ENCODE measurements at regions not wholly inside any gene's neighbourhood (a gene's known extent, or its start where the extent isn't known, plus 50 kb on each side); places are given as distances from the start of the nearest gene placed in this dataset.

- no peak for TF ChIP-seq CTCF (IDR thresholded peaks at IDR 0.05; ENCODE audit: insufficient read depth, low read length, poor library complexity, severe bottlenecking)
- no peak overlapping the region for H3K4me3 ChIP-seq (ENCODE audit: low read depth, low read length)
- H3K36me3 ChIP-seq (ENCODE audit: control insufficient read depth, insufficient read depth, low read length) = no peaks in the 10 kb centered on the region
- DNase-seq (ENCODE audit: low read depth) = no peak
- H3K27me3 ChIP-seq (ENCODE audit: control insufficient read depth, insufficient read depth, low read length) = no peaks in the 10 kb centered on the region
These were observed 86.9 kb upstream of the ALDH1B1 start for GRCh38 chr9:38305582-38305981.

- TF ChIP-seq CTCF (IDR thresholded peaks at IDR 0.05; ENCODE audit: insufficient read depth, low read length, poor library complexity, severe bottlenecking) = no peak
- Histone ChIP-seq H3K36me3 (ENCODE audit: control insufficient read depth, insufficient read depth, low read length) (no peaks in the 10 kb centered on the region), H3K27me3 (ENCODE audit: control insufficient read depth, insufficient read depth, low read length) (no peaks in the 10 kb centered on the region), H3K4me3 (ENCODE audit: low read depth, low read length) (no peak overlapping the region)
- no peak for DNase-seq (ENCODE audit: low read depth)
These were observed 91.0 kb upstream of the ALDH1B1 start for GRCh38 chr9:38301376-38302106.

- H3K36me3 ChIP-seq (ENCODE audit: control insufficient read depth, insufficient read depth, low read length) = no peaks in the 10 kb centered on the region
- H3K4me3 ChIP-seq (ENCODE audit: low read depth, low read length) = no peak overlapping the region
- DNase-seq (ENCODE audit: low read depth) = no peak
- H3K27me3 ChIP-seq (ENCODE audit: control insufficient read depth, insufficient read depth, low read length) = no peaks in the 10 kb centered on the region
- no peak for TF ChIP-seq CTCF (IDR thresholded peaks at IDR 0.05; ENCODE audit: insufficient read depth, low read length, poor library complexity, severe bottlenecking)
These were observed 92.6 kb upstream of the ALDH1B1 start for GRCh38 chr9:38299856-38300255.

- no peak for DNase-seq (ENCODE audit: low read depth)
- TF ChIP-seq CTCF (IDR thresholded peaks at IDR 0.05; ENCODE audit: insufficient read depth, low read length, poor library complexity, severe bottlenecking) = no peak
- Histone ChIP-seq H3K36me3 (ENCODE audit: control insufficient read depth, insufficient read depth, low read length) (no peaks in the 10 kb centered on the region), H3K4me3 (ENCODE audit: low read depth, low read length) (no peak overlapping the region), H3K27me3 (ENCODE audit: control insufficient read depth, insufficient read depth, low read length) (no peaks in the 10 kb centered on the region)
These were observed 93.6 kb upstream of the ALDH1B1 start for GRCh38 chr9:38298904-38299303.

- Histone ChIP-seq H3K4me3 (ENCODE audit: low read depth, low read length) (no peak overlapping the region), H3K36me3 (ENCODE audit: control insufficient read depth, insufficient read depth, low read length) (no peaks in the 10 kb centered on the region), H3K27me3 (ENCODE audit: control insufficient read depth, insufficient read depth, low read length) (no peaks in the 10 kb centered on the region)
- no peak for DNase-seq (ENCODE audit: low read depth)
- TF ChIP-seq CTCF (IDR thresholded peaks at IDR 0.05; ENCODE audit: insufficient read depth, low read length, poor library complexity, severe bottlenecking) = no peak
These were observed 94.0 kb upstream of the ALDH1B1 start for GRCh38 chr9:38298503-38298902.

- TF ChIP-seq CTCF (IDR thresholded peaks at IDR 0.05; ENCODE audit: insufficient read depth, low read length, poor library complexity, severe bottlenecking) = no peak
- Histone ChIP-seq H3K27me3 (ENCODE audit: control insufficient read depth, insufficient read depth, low read length) (no peaks in the 10 kb centered on the region), H3K36me3 (ENCODE audit: control insufficient read depth, insufficient read depth, low read length) (no peaks in the 10 kb centered on the region), H3K4me3 (ENCODE audit: low read depth, low read length) (no peak overlapping the region)
- DNase-seq (ENCODE audit: low read depth) = no peak
These were observed 95.7 kb upstream of the ALDH1B1 start for GRCh38 chr9:38296807-38297206.
